ENCODE measurements at regions not wholly inside any gene's neighbourhood (a gene's known extent, or its start where the extent isn't known, plus 50 kb on each side); places are given as distances from the start of the nearest gene placed in this dataset.

GRCh38 chr3:159879598-159879997 is 109.0 kb upstream of the IL12A start:
- no peak for TF ChIP-seq POLR2AphosphoS5 (IDR thresholded peaks at IDR 0.05; ENCODE audit: borderline replicate concordance, low read depth, low read length)
- no peak for TF ChIP-seq EZH2 (IDR thresholded peaks at IDR 0.05)

All from SK-N-MC (cell line).